GM23338 (cell line): ENCODE measurements at regions not wholly inside any gene's neighbourhood (a gene's known extent, or its start where the extent isn't known, plus 50 kb on each side); places are given as distances from the start of the nearest gene placed in this dataset.

Experiments used
- EZH2 ChIP-seq: fragments of 200-600 bp; sonication (generic); IDR thresholded peaks from one replicate; pipeline ENCODE4 v1.8.0; 2017; ENCODE audit warnings: antibody characterized with exemption, mild to moderate bottlenecking, low read depth; ENCODE audit not compliant: unreplicated experiment
- EZH2phosphoT487 ChIP-seq: fragments of 200-600 bp; sonication (generic); IDR thresholded peaks from one replicate; pipeline ENCODE4 v1.8.1; 2018; ENCODE audit warnings: antibody characterized with exemption; ENCODE audit not compliant: unreplicated experiment
- POLR2AphosphoS5 ChIP-seq: IDR thresholded peaks from 2 replicates; pipeline ENCODE4 v1.6.1; 2016; ENCODE audit warnings: antibody characterized with exemption, low read depth
- REST ChIP-seq: IDR thresholded peaks from one replicate; pipeline ENCODE4 v1.6.1; 2018; ENCODE audit warnings: antibody characterized with exemption; ENCODE audit not compliant: unreplicated experiment
- TF ChIP-seq, protein P1 (sequence below), 2 experiments: fragments of 200-600 bp in 1 of 2; sonication (generic) in 1 of 2; conservative IDR thresholded peaks; 2 replicates each; pipeline versions ENCODE4 v1.5.1 to v1.6.1; 2016 to 2017; ENCODE audit warnings: antibody characterized with exemption in 2 of 2, low read depth in 2 of 2, mild to moderate bottlenecking in 2 of 2, moderate library complexity in 1 of 2

DNA sequence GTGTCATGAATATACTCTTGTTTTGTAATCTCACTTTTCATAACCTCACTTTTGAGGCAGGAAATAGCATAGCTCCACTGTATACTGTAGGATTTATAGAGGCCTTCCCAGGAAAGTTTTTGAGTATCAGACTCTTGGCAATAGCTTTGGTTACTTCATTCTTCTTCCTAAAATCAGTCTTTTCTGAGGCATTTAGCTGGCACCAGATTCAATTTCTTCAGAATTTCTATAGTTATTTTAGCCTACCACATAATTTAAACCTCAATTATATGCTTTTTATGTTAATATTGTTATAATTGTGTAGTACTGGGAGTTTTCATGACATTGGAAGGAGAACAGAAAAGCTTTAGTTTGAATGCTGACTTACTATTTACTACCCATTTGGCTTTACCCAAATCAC lies 322.3 kb upstream of the FAR2 start:
- TF ChIP-seq, protein P1, sequence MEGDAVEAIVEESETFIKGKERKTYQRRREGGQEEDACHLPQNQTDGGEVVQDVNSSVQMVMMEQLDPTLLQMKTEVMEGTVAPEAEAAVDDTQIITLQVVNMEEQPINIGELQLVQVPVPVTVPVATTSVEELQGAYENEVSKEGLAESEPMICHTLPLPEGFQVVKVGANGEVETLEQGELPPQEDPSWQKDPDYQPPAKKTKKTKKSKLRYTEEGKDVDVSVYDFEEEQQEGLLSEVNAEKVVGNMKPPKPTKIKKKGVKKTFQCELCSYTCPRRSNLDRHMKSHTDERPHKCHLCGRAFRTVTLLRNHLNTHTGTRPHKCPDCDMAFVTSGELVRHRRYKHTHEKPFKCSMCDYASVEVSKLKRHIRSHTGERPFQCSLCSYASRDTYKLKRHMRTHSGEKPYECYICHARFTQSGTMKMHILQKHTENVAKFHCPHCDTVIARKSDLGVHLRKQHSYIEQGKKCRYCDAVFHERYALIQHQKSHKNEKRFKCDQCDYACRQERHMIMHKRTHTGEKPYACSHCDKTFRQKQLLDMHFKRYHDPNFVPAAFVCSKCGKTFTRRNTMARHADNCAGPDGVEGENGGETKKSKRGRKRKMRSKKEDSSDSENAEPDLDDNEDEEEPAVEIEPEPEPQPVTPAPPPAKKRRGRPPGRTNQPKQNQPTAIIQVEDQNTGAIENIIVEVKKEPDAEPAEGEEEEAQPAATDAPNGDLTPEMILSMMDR (conservative IDR thresholded peaks at IDR 0.05; ENCODE audit: low read depth in 2 of 2) = no peak
- TF ChIP-seq EZH2 = no peak
- TF ChIP-seq REST = no peak
- no peak for TF ChIP-seq POLR2AphosphoS5
- no peak for TF ChIP-seq EZH2phosphoT487
